Tibial nerve (tissue), 3 donors: ENCODE measurements at regions not wholly inside any gene's neighbourhood (a gene's known extent, or its start where the extent isn't known, plus 50 kb on each side); places are given as distances from the start of the nearest gene placed in this dataset.

ENCODE experiments used
- CTCF ChIP-seq, 5 experiments: fragments of 200-600 bp in 3 of 5; fragments of 450-650 bp in 2 of 5; sonication (generic) in 3 of 5; IDR thresholded peaks; one replicate each; pipeline ENCODE4 v1.5.1; 2016 to 2019; ENCODE audit warnings: antibody characterized with exemption in 5 of 5, mild to moderate bottlenecking in 3 of 5, moderate library complexity in 2 of 5
- POLR2A ChIP-seq, 2 donors: fragments of 450-650 bp; IDR thresholded peaks; one replicate each; pipeline ENCODE4 v1.6.1; 2017; ENCODE audit warnings: antibody characterized with exemption in 2 of 2, mild to moderate bottlenecking in 2 of 2, moderate library complexity in 2 of 2

GRCh38 chr7:33757050-33757449, 148.3 kb upstream of the BMPER start:
- no peak for TF ChIP-seq CTCF (IDR thresholded peaks at IDR 0.05)
- no peak for TF ChIP-seq POLR2A (IDR thresholded peaks at IDR 0.05)
